HUES64 (cell line): ENCODE measurements at regions not wholly inside any gene's neighbourhood (a gene's known extent, or its start where the extent isn't known, plus 50 kb on each side); places are given as distances from the start of the nearest gene placed in this dataset.

ENCODE experiments used
- H3K27ac ChIP-seq: 2 replicates; pipeline ENCODE4 v1.7.0; 2013; ENCODE audit warnings: low read depth, low read length, inconsistent platforms
- H3K27me3 ChIP-seq: 2 replicates; pipeline ENCODE4 v1.6.1; 2013; ENCODE audit warnings: mild to moderate bottlenecking, low read length; ENCODE audit not compliant: insufficient read depth
- H3K36me3 ChIP-seq: 2 replicates; pipeline ENCODE4 v1.6.1; 2013; ENCODE audit warnings: mild to moderate bottlenecking, low read length; ENCODE audit not compliant: insufficient read depth
- H3K4me1 ChIP-seq: 2 replicates; pipeline ENCODE4 v1.6.1; 2013; ENCODE audit warnings: mild to moderate bottlenecking, low read length, moderate library complexity; ENCODE audit not compliant: insufficient read depth
- H3K4me3 ChIP-seq: 2 replicates; pipeline ENCODE4 v1.5.1; 2013; ENCODE audit warnings: mild to moderate bottlenecking, low read length, moderate library complexity
- H3K9ac ChIP-seq: 2 replicates; pipeline ENCODE4 v1.6.1; 2013; ENCODE audit warnings: mild to moderate bottlenecking, low read depth, low read length
- H3K9me3 ChIP-seq: 2 replicates; pipeline ENCODE4 v1.6.1; 2013; ENCODE audit warnings: low read depth, low read length; ENCODE audit not compliant: insufficient read depth
- WGBS: fragments of 150-250, 120-280 bp; methylation state at CpG from one replicate; pipeline ENCODE4 v1.1.7; 2013; ENCODE audit warnings: missing lambda C conversion rate; 5-methylcytosine and 5-hydroxymethylcytosine counted together

DNA sequence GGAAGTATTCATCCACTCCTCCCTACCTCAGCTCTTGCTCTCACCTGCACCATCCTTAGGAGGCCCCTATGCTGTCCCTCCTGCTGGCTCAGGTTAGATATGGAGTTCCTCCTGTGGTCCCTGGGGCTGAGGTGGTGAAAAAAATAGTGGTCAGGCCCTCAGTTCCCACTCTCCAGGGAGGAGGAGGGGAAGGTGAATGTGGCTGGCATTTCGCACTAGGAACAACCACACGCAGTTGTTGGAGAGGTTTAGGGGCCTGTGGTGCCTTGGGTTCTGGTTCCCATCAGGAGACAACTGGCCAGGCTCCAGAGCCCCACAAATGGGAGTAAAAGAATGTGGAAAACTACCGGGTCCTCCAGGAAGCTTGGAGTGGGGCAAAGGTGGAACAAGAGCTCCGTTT is 81.7 kb upstream of the HSPA9 start:
- Histone ChIP-seq H3K27me3 (no peaks in the 10 kb centered on the region), H3K9me3 (no peaks in the 10 kb centered on the region), H3K9ac (no peak overlapping the region), H3K4me3 (no peak overlapping the region), H3K27ac (no peak overlapping the region), H3K36me3 (no peaks in the 10 kb centered on the region), H3K4me1 (0 out of 2 replicates have a peak, but pooled peaks cover 3% of the 10 kb centered on the region)
- 92% methylated on average over 4 of the region's 4 CpGs for WGBS

DNA sequence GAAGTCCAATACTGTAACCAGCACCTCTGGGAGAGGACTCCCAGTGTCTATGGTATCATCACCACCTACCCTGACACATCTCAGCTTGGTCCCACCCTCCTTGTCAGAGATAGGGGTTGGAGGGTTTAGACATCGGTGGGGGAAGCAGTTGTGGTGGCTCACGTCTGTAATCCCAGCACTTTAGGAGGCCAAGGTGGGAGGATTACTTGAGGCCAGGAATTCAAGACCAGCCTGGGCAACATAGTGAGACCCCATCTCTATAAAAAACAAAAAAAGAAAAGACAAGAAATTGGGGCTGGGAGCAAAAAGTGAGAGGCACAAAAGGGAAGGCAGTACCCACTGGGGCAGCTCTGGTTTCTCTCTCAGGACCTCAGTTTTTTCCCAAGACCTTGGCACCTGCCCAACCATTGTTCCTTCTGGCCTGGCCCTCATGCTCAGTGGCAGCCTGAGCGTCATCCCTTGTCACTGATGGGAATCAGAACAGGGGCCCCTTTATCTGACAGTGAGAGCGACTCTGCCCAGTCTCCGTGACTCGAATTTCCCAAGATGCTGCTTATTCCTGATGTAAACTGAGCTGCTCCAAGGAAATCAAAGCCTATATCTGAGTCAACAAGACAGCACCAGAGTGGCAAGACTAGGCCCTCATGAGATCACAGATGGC is 80.5 kb upstream of the HSPA9 start:
- Histone ChIP-seq H3K36me3 (no peaks in the 10 kb centered on the region), H3K9ac (no peak overlapping the region), H3K4me1 (0 out of 2 replicates have a peak, but pooled peaks cover 3% of the 10 kb centered on the region), H3K4me3 (no peak overlapping the region), H3K9me3 (no peaks in the 10 kb centered on the region), H3K27ac (no peak overlapping the region), H3K27me3 (no peaks in the 10 kb centered on the region)
- 93% methylated on average over 6 of the region's 6 CpGs for WGBS

DNA sequence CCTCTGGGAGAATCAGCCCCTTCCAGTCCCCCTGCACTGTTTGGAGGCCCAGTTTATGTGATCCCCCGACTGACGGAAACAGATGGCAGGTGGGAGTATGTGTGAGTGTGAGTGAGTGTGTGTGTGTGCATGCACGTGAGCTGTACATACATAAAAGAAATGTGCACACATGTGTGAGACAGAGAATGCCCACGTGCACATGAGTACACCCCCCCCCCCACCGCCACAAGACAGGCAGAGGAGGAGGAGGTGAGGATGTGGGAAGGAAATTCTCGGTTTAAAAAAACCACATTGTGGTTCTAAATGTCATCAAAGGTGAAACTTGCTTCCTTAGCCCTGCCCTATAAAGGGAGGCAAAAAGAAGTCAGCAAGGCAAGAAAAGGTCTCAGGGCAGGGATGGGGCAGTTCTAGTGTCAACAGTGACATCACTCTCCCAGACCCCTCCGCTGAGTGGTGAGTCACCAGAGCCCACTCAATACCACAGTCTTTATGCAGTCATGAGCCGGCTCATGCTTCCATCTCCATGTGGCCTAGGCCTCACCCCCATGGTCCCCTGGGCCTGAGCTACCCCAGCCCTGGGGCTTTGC is 79.2 kb upstream of the HSPA9 start:
- 70% methylated on average over 6 of the region's 8 CpGs for WGBS
- no peak overlapping the region for H3K27ac ChIP-seq
- H3K9ac ChIP-seq, result no peak overlapping the region
- no peaks in the 10 kb centered on the region for H3K36me3 ChIP-seq
- peaks cover 11% of the 10 kb centered on the region for H3K4me1 ChIP-seq
- no peak overlapping the region for H3K4me3 ChIP-seq
- no peaks in the 10 kb centered on the region for H3K9me3 ChIP-seq
- no peaks in the 10 kb centered on the region for H3K27me3 ChIP-seq

DNA sequence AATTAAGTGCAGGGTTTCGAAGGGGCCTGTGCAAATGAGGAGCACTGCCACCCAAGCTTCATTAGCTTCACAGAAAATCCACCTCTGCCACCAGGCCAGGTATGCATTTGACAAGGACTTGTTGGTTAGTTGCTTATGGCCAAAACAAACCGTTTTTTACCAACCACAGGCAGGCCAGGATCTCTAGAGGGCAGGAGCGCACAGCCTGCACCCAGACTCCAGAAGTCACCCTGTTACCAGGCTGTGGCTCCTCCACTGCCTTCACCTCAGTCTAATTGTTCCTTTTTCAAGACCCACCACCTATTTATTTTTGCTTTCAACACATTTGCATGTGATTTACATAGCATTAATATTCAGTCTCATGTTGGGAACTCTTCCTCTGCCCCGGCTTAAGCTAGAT is 78.3 kb upstream of the HSPA9 start:
- H3K9ac ChIP-seq, result no peak overlapping the region
- no peak overlapping the region for H3K4me3 ChIP-seq
- no peak overlapping the region for H3K27ac ChIP-seq
- no peaks in the 10 kb centered on the region for H3K36me3 ChIP-seq
- H3K27me3 ChIP-seq, result no peaks in the 10 kb centered on the region
- H3K9me3 ChIP-seq, result no peaks in the 10 kb centered on the region
- H3K4me1 ChIP-seq, result peaks cover 19% of the 10 kb centered on the region
- WGBS, result 77% methylated on average over 4 of the region's 4 CpGs

DNA sequence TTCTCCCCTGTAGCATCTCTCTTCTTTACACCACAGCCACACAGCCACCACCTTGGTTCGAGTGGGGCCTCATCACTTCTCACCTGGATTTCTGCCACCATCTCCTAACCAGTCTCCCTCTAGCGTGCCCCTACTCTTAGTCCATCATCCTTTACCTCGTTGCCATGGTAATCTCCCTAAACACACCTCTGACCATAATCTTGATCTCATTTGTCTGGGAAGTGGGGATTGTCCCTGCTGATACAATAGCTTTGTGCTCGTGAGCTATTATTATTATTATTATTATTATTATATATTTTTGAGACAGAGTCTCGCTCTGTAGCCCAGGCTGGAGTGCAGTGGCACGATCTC is 76.5 kb upstream of the HSPA9 start:
- H3K36me3 ChIP-seq, result no peaks in the 10 kb centered on the region
- H3K27me3 ChIP-seq, result no peaks in the 10 kb centered on the region
- H3K9ac ChIP-seq, result no peak overlapping the region
- H3K27ac ChIP-seq, result no peak overlapping the region
- WGBS, result 91% methylated on average over 5 of the region's 6 CpGs
- H3K9me3 ChIP-seq, result no peaks in the 10 kb centered on the region
- no peak overlapping the region for H3K4me3 ChIP-seq
- peaks cover 25% of the 10 kb centered on the region for H3K4me1 ChIP-seq

DNA sequence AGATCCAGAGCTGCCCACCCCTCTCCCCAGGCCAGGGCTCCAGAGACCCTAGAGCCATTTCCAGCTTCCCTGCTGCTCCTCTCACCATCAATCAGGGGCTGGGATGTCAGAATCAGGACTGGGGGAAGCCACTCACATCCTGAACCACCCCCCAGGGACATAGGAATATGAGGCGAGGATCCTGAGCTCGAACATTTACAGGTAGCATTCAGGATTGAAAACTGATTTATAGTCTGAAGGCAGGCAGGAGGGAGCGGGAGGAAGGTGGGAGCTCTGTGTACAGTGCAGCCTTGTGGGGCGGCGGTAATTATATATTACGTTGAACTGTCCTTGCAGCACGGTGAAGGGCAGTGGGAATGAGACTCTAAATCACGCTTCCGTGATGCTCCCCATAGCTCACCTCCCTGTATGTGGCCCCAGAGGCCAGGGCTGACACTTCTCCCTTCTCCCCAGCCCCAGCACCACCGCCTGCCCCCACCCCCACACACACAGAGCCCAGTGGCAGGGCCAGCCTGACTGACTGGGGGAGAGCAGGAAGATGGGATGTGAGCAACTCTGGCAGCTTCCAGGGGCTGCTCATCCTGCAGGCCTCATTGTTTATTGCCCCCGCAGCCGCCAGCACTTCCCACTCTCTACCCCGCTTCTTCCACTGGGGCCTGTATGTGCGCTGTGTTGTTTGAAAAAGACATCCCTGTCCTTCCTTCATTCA is 76.0 kb upstream of the HSPA9 start:
- WGBS, result 81% methylated on average over 12 of the region's 14 CpGs
- Histone ChIP-seq H3K27ac (no peak overlapping the region), H3K36me3 (no peaks in the 10 kb centered on the region), H3K27me3 (no peaks in the 10 kb centered on the region), H3K4me1 (peaks cover 25% of the 10 kb centered on the region), H3K9ac (no peak overlapping the region), H3K4me3 (no peak overlapping the region), H3K9me3 (no peaks in the 10 kb centered on the region)

DNA sequence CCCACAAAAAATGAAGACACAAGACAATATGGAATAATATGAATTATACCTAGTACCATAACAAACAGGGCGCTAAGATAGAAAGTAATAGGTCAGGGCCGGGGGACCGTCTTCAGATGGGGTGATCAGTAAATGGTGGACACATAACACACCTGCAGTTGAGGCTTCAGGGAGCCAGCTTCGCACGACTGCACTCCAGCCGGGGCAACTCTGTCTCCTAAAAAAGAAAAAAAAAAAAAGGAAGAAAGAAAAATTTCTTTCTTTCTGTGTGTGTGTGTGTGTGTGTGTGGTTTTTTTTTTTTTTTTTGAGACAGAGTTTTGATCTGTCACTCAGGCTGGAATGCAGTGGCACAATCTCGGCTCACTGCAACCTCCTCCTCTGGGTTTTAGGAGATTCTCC is 75.0 kb upstream of the HSPA9 start:
- H3K4me3 ChIP-seq, result no peak overlapping the region
- H3K27ac ChIP-seq, result no peak overlapping the region; the same call in 1 of the 2 replicates
- no peaks in the 10 kb centered on the region for H3K36me3 ChIP-seq
- over 99% methylated on average over 7 of the region's 7 CpGs for WGBS
- H3K27me3 ChIP-seq, result no peaks in the 10 kb centered on the region
- H3K4me1 ChIP-seq, result peaks cover 25% of the 10 kb centered on the region
- no peaks in the 10 kb centered on the region for H3K9me3 ChIP-seq
- no peak overlapping the region for H3K9ac ChIP-seq

DNA sequence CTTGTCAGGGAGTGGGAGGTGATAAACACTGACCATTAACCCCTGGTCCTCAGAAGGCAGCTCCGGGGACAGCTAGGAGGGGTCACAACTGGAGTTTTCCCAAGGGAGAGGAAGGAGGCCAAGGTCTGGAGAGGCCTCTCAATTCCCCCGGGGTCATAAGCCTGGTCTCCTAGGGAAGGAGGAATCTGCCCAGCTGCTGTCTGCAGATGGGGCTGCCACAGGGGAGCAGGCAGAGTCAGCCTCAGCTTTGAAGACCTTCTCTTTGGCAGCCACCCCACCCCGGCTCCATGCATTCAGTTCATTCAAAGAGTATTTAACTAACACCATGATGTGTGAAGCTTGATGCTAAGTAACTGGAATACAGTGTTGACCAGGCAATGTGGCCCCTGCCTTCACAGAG is 74.6 kb upstream of the HSPA9 start:
- Histone ChIP-seq H3K27me3 (no peaks in the 10 kb centered on the region), H3K27ac (peak overlapping the region; percentile 32; the same call in 1 of the 2 replicates)

DNA sequence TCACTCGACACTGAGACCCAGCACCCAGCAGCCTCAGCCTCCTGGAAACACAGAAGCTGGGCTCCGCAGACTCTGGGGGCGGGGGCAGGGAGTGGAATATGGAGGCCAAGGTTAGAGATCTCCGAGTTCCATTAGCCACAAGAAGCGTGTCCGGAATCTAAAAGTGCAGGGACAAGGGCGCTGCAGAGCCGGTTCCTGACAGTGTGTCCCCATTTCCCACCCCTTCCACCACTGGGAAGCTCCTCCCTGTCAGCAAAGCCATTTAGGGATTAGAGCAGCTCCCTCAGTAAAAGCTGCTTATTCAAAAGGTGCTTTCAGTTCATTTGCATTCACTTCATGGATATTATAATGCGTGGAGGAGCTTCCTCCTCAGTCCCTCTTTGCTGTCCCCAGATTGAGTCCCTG is 74.1 kb upstream of the HSPA9 start:
- H3K4me3 ChIP-seq, result no peak overlapping the region
- H3K9me3 ChIP-seq, result no peaks in the 10 kb centered on the region
- no peaks in the 10 kb centered on the region for H3K27me3 ChIP-seq
- H3K4me1 ChIP-seq, result peaks cover 22% of the 10 kb centered on the region
- H3K27ac ChIP-seq, result peak overlapping the region; percentile 32; the same call in 1 of the 2 replicates
- no peak overlapping the region for H3K9ac ChIP-seq
- WGBS, result 38% methylated on average over 9 of the region's 9 CpGs
- no peaks in the 10 kb centered on the region for H3K36me3 ChIP-seq

More for the DNA sequence above, 74.6 kb upstream of the HSPA9 start:
- Histone ChIP-seq H3K4me3 (no peak overlapping the region), H3K9ac (no peak overlapping the region), H3K4me1 (peaks cover 24% of the 10 kb centered on the region), H3K9me3 (no peaks in the 10 kb centered on the region), H3K36me3 (no peaks in the 10 kb centered on the region)
- WGBS, result 41% methylated on average over 3 of the region's 3 CpGs

DNA sequence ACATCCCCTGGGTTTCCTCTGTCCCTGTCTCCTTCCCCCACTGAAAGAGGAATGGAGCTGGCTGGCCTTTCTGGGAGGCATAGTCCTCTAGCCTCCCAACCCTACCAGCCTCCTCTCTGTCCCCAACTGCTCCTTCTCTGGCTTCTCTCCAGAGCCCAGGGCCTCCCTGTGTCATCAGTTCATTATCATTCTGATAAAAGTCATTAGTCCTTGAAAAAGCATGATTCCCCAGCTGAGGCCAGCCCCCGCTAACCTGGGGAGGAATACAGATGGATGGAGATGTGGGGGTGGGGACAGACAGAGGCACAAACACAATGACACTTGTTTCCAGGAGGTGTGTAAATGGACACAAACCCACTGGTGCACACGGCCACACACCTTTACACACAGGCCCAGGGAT is 73.6 kb upstream of the HSPA9 start:
- H3K4me3 ChIP-seq, result no peak overlapping the region
- H3K36me3 ChIP-seq, result no peaks in the 10 kb centered on the region
- no peaks in the 10 kb centered on the region for H3K27me3 ChIP-seq
- H3K27ac ChIP-seq, result no peak overlapping the region
- H3K4me1 ChIP-seq, result peaks cover 22% of the 10 kb centered on the region
- no peaks in the 10 kb centered on the region for H3K9me3 ChIP-seq
- no peak overlapping the region for H3K9ac ChIP-seq
- WGBS, result 56% methylated on average over 2 of the region's 2 CpGs

DNA sequence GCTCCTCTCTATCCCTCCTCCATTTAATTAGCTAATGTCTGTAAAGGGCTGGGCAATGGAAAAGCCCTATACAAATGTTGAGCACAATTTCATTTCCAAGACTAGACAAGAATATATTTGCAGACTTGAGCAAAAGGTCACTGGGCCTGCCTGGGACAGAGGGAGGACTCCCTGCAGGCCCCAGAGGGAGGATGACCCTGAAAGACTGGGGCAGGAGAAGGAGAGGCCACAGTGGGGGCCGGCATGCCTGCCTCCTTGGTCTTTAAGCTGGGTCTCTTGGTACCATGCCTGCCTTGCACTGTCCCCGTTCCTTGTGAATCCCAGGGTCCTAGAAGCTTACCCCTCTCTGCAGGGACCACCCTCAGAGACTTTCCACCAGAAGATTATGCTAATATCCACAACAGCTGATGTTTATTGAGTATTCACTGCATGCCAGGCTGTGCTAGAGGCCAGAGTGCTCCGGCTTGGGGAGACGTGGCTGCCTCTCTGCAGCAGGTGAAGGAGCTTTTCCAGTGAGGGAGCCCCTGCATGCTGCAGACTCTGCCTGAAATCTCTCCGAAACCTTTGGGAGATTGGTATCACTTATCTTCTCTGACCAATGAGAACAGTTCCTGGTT is 72.7 kb upstream of the HSPA9 start:
- Histone ChIP-seq H3K36me3 (no peaks in the 10 kb centered on the region), H3K4me3 (no peak overlapping the region), H3K4me1 (peaks cover 24% of the 10 kb centered on the region), H3K9me3 (no peaks in the 10 kb centered on the region), H3K27me3 (no peaks in the 10 kb centered on the region), H3K27ac (no peak overlapping the region), H3K9ac (no peak overlapping the region)
- WGBS, result 78% methylated on average over 5 of the region's 5 CpGs
